ENCODE measurements at regions not wholly inside any gene's neighbourhood (a gene's known extent, or its start where the extent isn't known, plus 50 kb on each side); places are given as distances from the start of the nearest gene placed in this dataset.

DNA sequence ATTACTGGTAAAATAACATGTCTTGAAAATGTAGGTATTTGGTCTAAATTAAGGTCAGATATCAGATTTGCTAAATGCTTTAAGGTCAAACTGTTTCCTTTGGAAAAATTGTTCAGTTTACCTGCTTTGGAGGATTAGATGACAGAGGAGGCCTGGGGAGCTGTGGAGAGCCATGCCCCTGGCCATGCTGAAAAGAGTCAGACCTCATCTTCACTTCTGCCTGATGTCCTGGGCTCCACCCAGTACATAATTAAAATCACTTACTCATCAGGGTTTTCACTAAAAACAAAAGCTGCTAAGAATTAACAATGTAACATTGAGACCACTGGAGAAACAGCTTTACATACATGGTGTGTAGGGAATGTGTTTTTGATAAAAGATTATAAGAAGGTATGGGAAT, 60.8 kb upstream of the UNC93A start:
- TF ChIP-seq FOXM1 (IDR thresholded peaks at IDR 0.05; ENCODE audit: borderline replicate concordance) (no peak), SUZ12 (IDR thresholded peaks at IDR 0.05) (no peak), FOXK2 (IDR thresholded peaks at IDR 0.05) (no peak), TARDBP (IDR thresholded peaks at IDR 0.05) (no peak)
